Neural progenitor cell (in vitro differentiated cells): ENCODE measurements at regions not wholly inside any gene's neighbourhood (a gene's known extent, or its start where the extent isn't known, plus 50 kb on each side); places are given as distances from the start of the nearest gene placed in this dataset.

Experiments
- EZH2 ChIP-seq: fragments of 200-600 bp; sonication (generic); IDR thresholded peaks from 2 replicates; pipeline ENCODE4 v1.6.1; 2017; ENCODE audit warnings: antibody characterized with exemption, mild to moderate bottlenecking, moderate library complexity
- EZH2phosphoT487 ChIP-seq: fragments of 200-600 bp; sonication (generic); IDR thresholded peaks from 2 replicates; pipeline ENCODE4 v1.6.1; 2017; ENCODE audit warnings: antibody characterized with exemption
- TF ChIP-seq, protein P1 (sequence below): fragments of 200-600 bp; sonication (generic); IDR thresholded peaks from 2 replicates; pipeline ENCODE4 v1.5.1; 2017; ENCODE audit warnings: antibody characterized with exemption, mild to moderate bottlenecking

DNA sequence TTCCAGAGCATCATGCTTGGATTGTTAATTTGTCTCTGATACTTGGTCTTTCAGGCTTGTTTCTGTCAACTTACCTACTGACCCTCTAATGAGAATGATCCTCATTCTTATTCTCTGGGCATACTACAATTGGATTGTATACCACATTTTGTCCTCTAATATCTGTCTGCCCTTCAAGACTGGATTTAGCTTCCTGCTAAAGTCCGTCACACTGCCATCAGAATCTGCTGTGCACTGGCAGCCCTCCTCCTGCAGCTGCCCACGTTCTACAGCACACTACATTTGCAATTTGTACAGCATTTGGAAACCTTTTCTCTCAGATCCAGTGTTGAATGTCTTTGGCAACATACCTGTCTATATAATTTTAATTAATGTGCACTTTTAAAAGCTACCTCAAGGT is 183.1 kb downstream of the ZNF330 start:
- TF ChIP-seq, protein P1, sequence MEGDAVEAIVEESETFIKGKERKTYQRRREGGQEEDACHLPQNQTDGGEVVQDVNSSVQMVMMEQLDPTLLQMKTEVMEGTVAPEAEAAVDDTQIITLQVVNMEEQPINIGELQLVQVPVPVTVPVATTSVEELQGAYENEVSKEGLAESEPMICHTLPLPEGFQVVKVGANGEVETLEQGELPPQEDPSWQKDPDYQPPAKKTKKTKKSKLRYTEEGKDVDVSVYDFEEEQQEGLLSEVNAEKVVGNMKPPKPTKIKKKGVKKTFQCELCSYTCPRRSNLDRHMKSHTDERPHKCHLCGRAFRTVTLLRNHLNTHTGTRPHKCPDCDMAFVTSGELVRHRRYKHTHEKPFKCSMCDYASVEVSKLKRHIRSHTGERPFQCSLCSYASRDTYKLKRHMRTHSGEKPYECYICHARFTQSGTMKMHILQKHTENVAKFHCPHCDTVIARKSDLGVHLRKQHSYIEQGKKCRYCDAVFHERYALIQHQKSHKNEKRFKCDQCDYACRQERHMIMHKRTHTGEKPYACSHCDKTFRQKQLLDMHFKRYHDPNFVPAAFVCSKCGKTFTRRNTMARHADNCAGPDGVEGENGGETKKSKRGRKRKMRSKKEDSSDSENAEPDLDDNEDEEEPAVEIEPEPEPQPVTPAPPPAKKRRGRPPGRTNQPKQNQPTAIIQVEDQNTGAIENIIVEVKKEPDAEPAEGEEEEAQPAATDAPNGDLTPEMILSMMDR: no peak
- TF ChIP-seq EZH2 (no peak), EZH2phosphoT487 (no peak)
